Mesothelial cell of epicardium (in vitro differentiated cells): ENCODE measurements at regions not wholly inside any gene's neighbourhood (a gene's known extent, or its start where the extent isn't known, plus 50 kb on each side); places are given as distances from the start of the nearest gene placed in this dataset.

Experiments used
- DNase-seq, 2 experiments: peaks; one replicate each; pipeline ENCODE4 v3.0.0; 2021; ENCODE audit warnings: low spot score in 2 of 2; ENCODE audit not compliant: unreplicated experiment in 2 of 2
- H3K27ac Mint-ChIP-seq: 2 replicates; pipeline ENCODE4 v1.8.0; 2021; ENCODE audit warnings: mixed read lengths
- H3K27me3 Mint-ChIP-seq: 2 replicates; pipeline ENCODE4 v1.8.0; 2021; ENCODE audit warnings: low read depth, mixed read lengths
- H3K36me3 Mint-ChIP-seq: 2 replicates; pipeline ENCODE4 v1.8.0; 2021; ENCODE audit warnings: mixed read lengths
- H3K4me1 Mint-ChIP-seq: 2 replicates; pipeline ENCODE4 v1.8.0; 2021; ENCODE audit warnings: mixed read lengths
- H3K4me3 Mint-ChIP-seq: 2 replicates; pipeline ENCODE4 v1.8.0; 2021; ENCODE audit warnings: mild to moderate bottlenecking, moderate library complexity, mixed read lengths
- H3K9me3 Mint-ChIP-seq: 2 replicates; pipeline ENCODE4 v1.8.0; 2021; ENCODE audit warnings: mixed read lengths
- TF ChIP-seq, protein P1 (sequence below): fragments of 200-600 bp; sonication (generic); IDR thresholded peaks from one replicate; pipeline ENCODE4 v1.5.0; 2021; ENCODE audit warnings: antibody characterized with exemption; ENCODE audit not compliant: unreplicated experiment

DNA sequence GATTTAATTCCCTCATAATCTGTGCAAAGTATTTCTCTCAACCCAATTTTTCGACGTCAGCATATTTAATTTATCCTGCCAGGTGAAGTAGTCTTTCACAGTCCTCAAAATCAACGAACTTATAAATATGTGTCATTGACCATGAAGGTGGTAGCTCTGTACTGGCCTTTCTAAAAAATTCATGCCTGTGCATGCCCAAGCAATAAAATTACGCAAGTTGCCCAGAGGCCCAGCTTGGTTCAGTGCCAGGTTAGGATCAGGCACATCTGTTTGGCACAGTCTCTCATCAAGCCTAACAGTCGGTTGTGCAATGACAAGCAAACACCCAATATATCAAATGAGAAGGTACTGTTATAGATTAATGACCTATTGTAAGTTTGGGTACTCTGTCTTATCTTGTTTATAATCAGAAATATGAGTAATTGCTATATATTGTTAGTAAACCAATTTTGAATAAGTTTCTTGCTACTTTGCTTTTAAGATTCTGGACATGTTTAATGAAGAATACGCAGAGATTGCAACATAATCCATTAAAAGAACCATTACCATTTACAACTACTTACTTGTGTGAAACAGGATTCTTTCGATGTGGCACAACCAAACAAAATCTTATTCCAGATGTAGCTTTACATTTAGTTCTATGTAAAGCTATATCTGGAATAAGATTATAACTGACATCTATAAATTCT lies 159.0 kb upstream of the IL12A start:
- TF ChIP-seq, protein P1, sequence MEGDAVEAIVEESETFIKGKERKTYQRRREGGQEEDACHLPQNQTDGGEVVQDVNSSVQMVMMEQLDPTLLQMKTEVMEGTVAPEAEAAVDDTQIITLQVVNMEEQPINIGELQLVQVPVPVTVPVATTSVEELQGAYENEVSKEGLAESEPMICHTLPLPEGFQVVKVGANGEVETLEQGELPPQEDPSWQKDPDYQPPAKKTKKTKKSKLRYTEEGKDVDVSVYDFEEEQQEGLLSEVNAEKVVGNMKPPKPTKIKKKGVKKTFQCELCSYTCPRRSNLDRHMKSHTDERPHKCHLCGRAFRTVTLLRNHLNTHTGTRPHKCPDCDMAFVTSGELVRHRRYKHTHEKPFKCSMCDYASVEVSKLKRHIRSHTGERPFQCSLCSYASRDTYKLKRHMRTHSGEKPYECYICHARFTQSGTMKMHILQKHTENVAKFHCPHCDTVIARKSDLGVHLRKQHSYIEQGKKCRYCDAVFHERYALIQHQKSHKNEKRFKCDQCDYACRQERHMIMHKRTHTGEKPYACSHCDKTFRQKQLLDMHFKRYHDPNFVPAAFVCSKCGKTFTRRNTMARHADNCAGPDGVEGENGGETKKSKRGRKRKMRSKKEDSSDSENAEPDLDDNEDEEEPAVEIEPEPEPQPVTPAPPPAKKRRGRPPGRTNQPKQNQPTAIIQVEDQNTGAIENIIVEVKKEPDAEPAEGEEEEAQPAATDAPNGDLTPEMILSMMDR = no peak
- no peak for DNase-seq
- Mint-ChIP-seq H3K9me3 (no peaks in the 10 kb centered on the region), H3K36me3 (no peaks in the 10 kb centered on the region), H3K27ac (peak overlapping the region; percentile 36), H3K27me3 (no peaks in the 10 kb centered on the region), H3K4me1 (peaks cover 27% of the 10 kb centered on the region), H3K4me3 (no peak overlapping the region)

DNA sequence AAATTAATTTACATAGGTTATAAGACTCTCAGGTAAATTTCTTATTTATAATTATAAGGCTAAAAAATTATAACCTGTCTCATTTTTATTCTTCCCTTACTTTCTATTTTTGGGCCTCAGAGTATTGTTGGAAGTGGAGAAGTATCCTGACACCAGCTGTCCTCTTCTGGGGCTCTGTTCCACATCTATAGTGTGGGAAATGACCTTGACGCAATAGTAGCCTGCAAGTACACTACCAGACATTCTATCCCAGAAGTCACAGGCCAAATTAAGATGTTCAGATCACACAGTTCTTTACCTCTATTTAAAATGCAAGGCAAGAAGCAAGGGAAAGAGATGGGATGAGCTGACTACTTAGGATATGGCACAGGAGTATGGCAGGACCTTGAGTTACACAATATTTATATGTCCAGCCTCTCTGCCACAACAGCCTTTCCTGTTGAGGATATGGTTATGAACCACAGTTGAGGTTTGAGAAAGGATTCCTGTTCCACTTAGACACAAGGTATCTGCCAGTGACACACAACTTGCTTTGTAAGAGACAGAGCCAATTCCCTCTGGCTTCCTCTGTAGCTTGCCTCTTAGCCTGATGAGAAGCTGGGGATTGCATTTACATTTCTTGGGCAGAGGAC lies 158.0 kb upstream of the IL12A start:
- Mint-ChIP-seq H3K4me3 (no peak overlapping the region), H3K27ac (no peak overlapping the region)

DNA sequence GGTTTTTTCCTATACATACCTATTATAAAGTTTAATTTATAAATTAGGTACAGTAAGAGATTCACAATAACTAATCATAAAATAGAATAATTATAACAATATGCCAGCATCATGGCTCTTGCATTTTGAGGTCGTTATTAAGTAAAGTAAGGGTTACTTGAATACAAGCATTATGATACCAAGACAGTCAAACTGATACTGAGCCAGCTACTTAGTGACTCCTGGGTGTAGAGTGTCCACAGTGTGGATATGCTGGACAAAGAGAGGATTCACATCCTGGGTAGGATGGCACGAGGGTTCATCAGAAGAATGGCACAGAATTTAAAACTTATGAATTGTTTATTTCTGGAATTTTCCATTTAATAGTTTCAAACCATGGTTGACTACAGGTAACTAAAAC lies 157.2 kb upstream of the IL12A start:
- TF ChIP-seq, protein P1 = no peak
- no peak overlapping the region for H3K4me3 Mint-ChIP-seq
- peaks cover 22% of the 10 kb centered on the region for H3K4me1 Mint-ChIP-seq
- DNase-seq = no peak
- H3K27me3 Mint-ChIP-seq = no peaks in the 10 kb centered on the region
- no peak overlapping the region for H3K27ac Mint-ChIP-seq
- no peaks in the 10 kb centered on the region for H3K36me3 Mint-ChIP-seq
- H3K9me3 Mint-ChIP-seq = no peaks in the 10 kb centered on the region

More for the DNA sequence above, 158.0 kb upstream of the IL12A start:
- Mint-ChIP-seq H3K36me3 (no peaks in the 10 kb centered on the region), H3K4me1 (peaks cover 19% of the 10 kb centered on the region), H3K9me3 (no peaks in the 10 kb centered on the region), H3K27me3 (no peaks in the 10 kb centered on the region)
- no peak for DNase-seq
- TF ChIP-seq, protein P1 = no peak

DNA sequence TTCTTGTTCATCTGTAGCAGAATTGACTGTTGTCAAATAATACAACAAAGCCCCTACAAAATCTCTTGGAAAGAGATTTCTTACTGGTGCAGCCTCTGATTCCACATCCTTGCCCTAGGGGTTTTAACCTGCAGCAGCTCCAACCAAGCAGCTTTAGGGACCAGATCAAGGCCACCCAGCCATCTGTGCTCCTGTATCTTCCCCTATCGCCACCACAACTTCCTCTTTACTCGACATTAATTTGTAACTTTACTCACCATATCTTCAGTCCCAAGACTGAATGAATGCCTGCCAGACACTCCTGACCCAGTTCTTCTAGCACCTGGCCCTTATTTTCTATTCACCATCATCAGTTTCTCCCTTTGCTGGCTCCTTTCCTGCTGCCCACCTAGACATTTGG lies 156.6 kb upstream of the IL12A start:
- no peak for DNase-seq
- Mint-ChIP-seq H3K9me3 (no peaks in the 10 kb centered on the region), H3K27me3 (no peaks in the 10 kb centered on the region), H3K4me1 (peaks cover 28% of the 10 kb centered on the region), H3K4me3 (no peak overlapping the region), H3K36me3 (no peaks in the 10 kb centered on the region), H3K27ac (no peak overlapping the region)
- TF ChIP-seq, protein P1 = no peak

DNA sequence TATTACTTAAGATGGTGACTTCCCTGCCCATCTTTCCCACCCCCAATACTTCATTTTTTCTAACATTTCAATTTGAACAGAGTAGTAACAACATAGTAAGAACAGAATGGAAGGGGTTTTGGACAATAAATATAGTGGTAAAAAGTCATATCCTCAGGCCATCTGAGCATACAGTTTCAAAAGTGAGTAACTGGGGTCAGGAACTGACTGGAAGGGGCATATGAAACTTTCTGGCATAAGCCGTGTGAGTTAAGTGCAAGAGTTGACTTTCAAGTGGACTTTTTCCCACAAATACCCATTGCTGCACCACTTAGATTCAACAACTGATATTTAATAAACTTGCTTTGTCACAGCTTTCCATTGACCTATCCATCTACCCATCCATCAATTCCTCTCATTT lies 153.5 kb upstream of the IL12A start:
- TF ChIP-seq, protein P1 = no peak
- Mint-ChIP-seq H3K27me3 (no peaks in the 10 kb centered on the region), H3K36me3 (no peaks in the 10 kb centered on the region), H3K4me1 (peaks cover 33% of the 10 kb centered on the region), H3K4me3 (no peak overlapping the region), H3K9me3 (no peaks in the 10 kb centered on the region), H3K27ac (no peak overlapping the region)
- no peak for DNase-seq
